ENCODE measurements at regions not wholly inside any gene's neighbourhood (a gene's known extent, or its start where the extent isn't known, plus 50 kb on each side); places are given as distances from the start of the nearest gene placed in this dataset.

GRCh38 chr13:22128441-22129408, 457.9 kb downstream of the FGF9 start:
- DNase-seq (ENCODE audit: low spot score): no peak

GRCh38 chr13:22130254-22130653, 459.4 kb downstream of the FGF9 start:
- DNase-seq (ENCODE audit: low spot score): no peak

GRCh38 chr13:22134261-22134660, 463.4 kb downstream of the FGF9 start:
- no peak for DNase-seq (ENCODE audit: low spot score)

- DNase-seq (ENCODE audit: low spot score): no peak
Measured at GRCh38 chr13:22135446-22135845, 464.6 kb downstream of the FGF9 start.

- no peak for DNase-seq (ENCODE audit: low spot score)
Measured at GRCh38 chr13:22137361-22138050, 466.6 kb downstream of the FGF9 start.

- DNase-seq (ENCODE audit: low spot score): no peak
Measured at GRCh38 chr13:22138947-22139346, 468.1 kb downstream of the FGF9 start.

GRCh38 chr13:22141716-22142115, 470.8 kb downstream of the FGF9 start:
- DNase-seq (ENCODE audit: low spot score): no peak

GRCh38 chr13:22143671-22144070, 472.8 kb downstream of the FGF9 start:
- DNase-seq (ENCODE audit: low spot score): no peak

- no peak for DNase-seq (ENCODE audit: low spot score)
Measured at GRCh38 chr13:22144806-22145205, 473.9 kb downstream of the FGF9 start.

GRCh38 chr13:22148187-22148586, 477.3 kb downstream of the FGF9 start:
- DNase-seq (ENCODE audit: low spot score): no peak

- no peak for DNase-seq (ENCODE audit: low spot score)
Measured at GRCh38 chr13:22152751-22153150, 481.9 kb downstream of the FGF9 start.

GRCh38 chr13:22154041-22154440, 483.2 kb downstream of the FGF9 start:
- no peak for DNase-seq (ENCODE audit: low spot score)

- DNase-seq (ENCODE audit: low spot score): no peak
Measured at GRCh38 chr13:22161871-22162270, 491.0 kb downstream of the FGF9 start.

GRCh38 chr13:22162889-22163288, 492.0 kb downstream of the FGF9 start:
- DNase-seq (ENCODE audit: low spot score): no peak

GRCh38 chr13:22168437-22169190, 497.7 kb downstream of the FGF9 start:
- DNase-seq (ENCODE audit: low spot score): no peak

- DNase-seq (ENCODE audit: low spot score): no peak
Measured at GRCh38 chr13:22169473-22169872, 498.6 kb downstream of the FGF9 start.

- no peak for DNase-seq (ENCODE audit: low spot score)
Measured at GRCh38 chr13:22173610-22174009, 502.7 kb downstream of the FGF9 start.

GRCh38 chr13:22175241-22175640, 504.4 kb downstream of the FGF9 start:
- DNase-seq (ENCODE audit: low spot score): no peak

- DNase-seq (ENCODE audit: low spot score): no peak
Measured at GRCh38 chr13:22175815-22176214, 504.9 kb downstream of the FGF9 start.

- DNase-seq (ENCODE audit: low spot score): no peak
Measured at GRCh38 chr13:22176968-22177520, 506.2 kb downstream of the FGF9 start.

- DNase-seq (ENCODE audit: low spot score): no peak
Measured at GRCh38 chr13:22178878-22179277, 508.0 kb downstream of the FGF9 start.

GRCh38 chr13:22187329-22187728, 516.5 kb downstream of the FGF9 start:
- DNase-seq (ENCODE audit: low spot score): no peak

Data from ecto neural progenitor cell (in vitro differentiated cells).